GM23248 (cell line): ENCODE measurements at regions not wholly inside any gene's neighbourhood (a gene's known extent, or its start where the extent isn't known, plus 50 kb on each side); places are given as distances from the start of the nearest gene placed in this dataset.

ENCODE experiments used
- EZH2 ChIP-seq: fragments of 200-600 bp; sonication (generic); IDR thresholded peaks from 2 replicates; pipeline ENCODE4 v1.6.1; 2018; ENCODE audit warnings: antibody characterized with exemption, mild to moderate bottlenecking; ENCODE audit not compliant: insufficient read depth, poor library complexity, severe bottlenecking
- EZH2phosphoT487 ChIP-seq: fragments of 200-600 bp; sonication (generic); IDR thresholded peaks from 2 replicates; pipeline ENCODE4 v1.6.1; 2018; ENCODE audit warnings: antibody characterized with exemption, moderate library complexity, mild to moderate bottlenecking, low read depth; ENCODE audit not compliant: insufficient read depth

GRCh38 chr4:124804041-124804440, 91.5 kb upstream of the ANKRD50 start:
- no peak for TF ChIP-seq EZH2phosphoT487
- no peak for TF ChIP-seq EZH2
